ENCODE measurements at regions not wholly inside any gene's neighbourhood (a gene's known extent, or its start where the extent isn't known, plus 50 kb on each side); places are given as distances from the start of the nearest gene placed in this dataset.

GRCh38 chr11:26828288-26828687 is 106.4 kb upstream of the SLC5A12 start:
- TF ChIP-seq CTCF (conservative IDR thresholded peaks at IDR 0.05): no peak
- Histone ChIP-seq H2BK120ac (ENCODE audit: low read depth, low read length, poor library complexity, severe bottlenecking) (no peak overlapping the region), H2AK5ac (ENCODE audit: insufficient read length, low read length) (no peak overlapping the region), H2BK12ac (ENCODE audit: insufficient read length, low read depth, low read length) (no peak overlapping the region), H2BK5ac (ENCODE audit: insufficient read length, low read length) (no peak overlapping the region), H3K27me3 (ENCODE audit: insufficient read depth, low read length) (no peaks in the 10 kb centered on the region), H3K18ac (ENCODE audit: insufficient read length, low read depth, low read length) (no peak overlapping the region), H2BK20ac (ENCODE audit: low read depth, low read length, poor library complexity, severe bottlenecking) (no peak overlapping the region), H4K91ac (ENCODE audit: insufficient read length, low read depth, low read length) (no peak overlapping the region), H4K8ac (replicated peaks; ENCODE audit: insufficient read length, low read depth, low read length) (no peak overlapping the region), H3K79me1 (ENCODE audit: insufficient read depth, low read depth, low read length, poor library complexity, severe bottlenecking) (no peaks in the 10 kb centered on the region), H4K5ac (ENCODE audit: insufficient read length, low read depth, low read length) (no peak overlapping the region), H3K9me3 (ENCODE audit: control insufficient read depth, low read depth, low read length) (peaks cover 10% of the 10 kb centered on the region), H2AFZ (ENCODE audit: low read length) (no peak overlapping the region), H3K9ac (ENCODE audit: extremely low read depth, insufficient read length, low read length) (no peak overlapping the region), H3K23me2 (ENCODE audit: insufficient read length, low read depth, low read length, poor library complexity, severe bottlenecking) (no peaks in the 10 kb centered on the region), H3K79me2 (ENCODE audit: insufficient read depth, low read length) (no peaks in the 10 kb centered on the region), H3K4ac (ENCODE audit: low read depth, low read length) (no peak overlapping the region), H3T11ph (ENCODE audit: low read length) (no peak overlapping the region), H3K27ac (ENCODE audit: insufficient read length, low read depth, low read length) (no peak overlapping the region), H3K23ac (ENCODE audit: insufficient read length, low read depth, low read length) (no peak overlapping the region), H4K20me1 (ENCODE audit: control insufficient read depth, insufficient read depth, insufficient read length) (no peaks in the 10 kb centered on the region), H3K4me2 (ENCODE audit: insufficient read depth, insufficient read length, low read length) (no peak overlapping the region), H3K14ac (ENCODE audit: insufficient read depth, low read length) (no peak overlapping the region), H3K4me1 (ENCODE audit: insufficient read depth, low read length) (no peaks in the 10 kb centered on the region), H2BK15ac (ENCODE audit: low read depth, low read length) (no peak overlapping the region), H3K56ac (ENCODE audit: insufficient read length, low read depth, low read length) (no peak overlapping the region)
- peaks cover 20 to 21% of the 10 kb centered on the region in 2 experiments for H3K9me3 Mint-ChIP-seq
- H3K36me3 Mint-ChIP-seq (ENCODE audit: insufficient read depth in 1 of 3, low read depth in 3 of 3): peaks cover 11 to 22% (median 11%) of the 10 kb centered on the region in 3 experiments
- no peak overlapping the region for H3K27ac Mint-ChIP-seq
- no peak for DNase-seq
- H3K4me3 Mint-ChIP-seq: no peak overlapping the region
- H3K4me1 Mint-ChIP-seq: no peaks in the 10 kb centered on the region
- WGBS (ENCODE audit: extremely low coverage, insufficient read length, low lambda C conversion rate): no CpG with 5 or more reads among the region's 2 CpGs
- H3K27me3 Mint-ChIP-seq (ENCODE audit: low read depth): no peaks in the 10 kb centered on the region
